ENCODE measurements at regions not wholly inside any gene's neighbourhood (a gene's known extent, or its start where the extent isn't known, plus 50 kb on each side); places are given as distances from the start of the nearest gene placed in this dataset.

DNA sequence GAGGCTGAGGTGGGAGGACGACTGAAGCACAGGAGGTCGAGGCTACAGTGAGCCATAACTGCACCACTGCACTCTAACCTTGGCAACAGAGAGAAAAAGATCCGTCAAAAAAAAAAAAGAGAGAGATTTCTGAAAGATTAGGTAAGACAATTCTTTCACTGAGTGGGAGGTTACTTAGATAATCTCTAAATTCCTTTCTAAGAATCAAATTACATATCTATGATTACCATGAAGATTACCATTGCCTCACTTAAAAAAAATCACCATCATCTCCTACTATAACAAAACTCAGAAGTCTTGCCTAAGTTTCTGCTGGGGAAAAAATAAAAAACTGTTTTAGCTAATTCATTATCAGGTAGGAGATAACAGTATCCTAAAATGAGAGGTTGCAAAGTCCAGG, 366.7 kb downstream of the DUSP6 start:
- DNase-seq = no peak

- DNase-seq = no peak
Measured at GRCh38 chr12:88985011-88985410, 367.3 kb downstream of the DUSP6 start.

DNA sequence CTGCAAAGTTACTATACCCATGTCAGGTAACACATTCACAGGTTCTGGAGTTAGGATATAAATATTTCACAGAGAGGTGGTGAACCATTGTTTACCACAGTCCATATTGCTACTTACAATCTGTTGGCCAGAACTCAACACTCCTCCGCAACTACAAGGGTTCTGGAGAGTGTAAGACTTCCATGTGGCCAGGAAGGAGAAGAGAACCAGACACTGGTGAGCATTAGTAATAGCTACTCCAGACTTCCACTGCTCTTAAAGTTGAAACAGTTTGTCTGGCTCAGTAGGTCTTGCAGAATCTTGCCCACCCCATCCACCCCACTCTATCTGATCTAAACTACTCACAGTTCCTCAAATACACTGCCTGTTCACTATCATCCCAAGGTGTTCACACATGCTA, 369.6 kb downstream of the DUSP6 start:
- DNase-seq = no peak

DNA sequence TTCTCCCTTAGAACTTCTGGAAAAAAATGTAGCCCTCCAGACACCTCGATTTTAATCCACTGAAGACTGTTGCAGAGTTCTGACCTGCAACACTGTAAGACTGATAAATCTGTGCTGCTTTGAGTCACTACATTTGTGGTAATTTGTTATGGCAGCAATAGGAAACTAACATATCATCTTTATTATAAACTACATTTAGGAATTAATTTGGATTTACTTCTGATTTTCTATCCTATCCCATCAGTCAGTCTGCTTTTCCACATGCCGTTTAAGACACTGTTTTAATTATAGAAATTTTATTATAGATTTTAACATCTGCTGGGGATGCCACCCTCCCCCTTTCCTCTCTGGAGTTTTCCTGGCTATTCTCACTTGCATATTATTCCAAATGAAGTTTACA, 375.2 kb downstream of the DUSP6 start:
- DNase-seq = no peak

DNA sequence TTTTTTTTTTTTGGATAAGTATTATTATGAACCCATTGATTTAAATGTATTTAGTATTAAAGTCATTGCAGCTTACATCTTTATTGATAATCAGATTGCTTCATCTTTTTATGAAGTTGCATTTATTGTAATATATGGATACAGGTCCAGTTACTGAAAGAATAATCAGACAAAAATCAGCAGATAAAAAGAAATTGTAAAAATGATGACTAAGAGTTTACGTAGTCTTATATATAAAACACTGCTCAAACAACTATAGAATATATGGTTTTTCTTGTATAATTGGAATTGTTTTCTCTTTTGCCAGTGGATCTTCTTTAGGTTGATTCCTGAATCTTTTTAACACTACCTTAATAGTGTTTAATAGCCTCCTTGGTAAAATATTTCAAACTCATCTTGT, 378.3 kb downstream of the DUSP6 start:
- no peak for DNase-seq

DNA sequence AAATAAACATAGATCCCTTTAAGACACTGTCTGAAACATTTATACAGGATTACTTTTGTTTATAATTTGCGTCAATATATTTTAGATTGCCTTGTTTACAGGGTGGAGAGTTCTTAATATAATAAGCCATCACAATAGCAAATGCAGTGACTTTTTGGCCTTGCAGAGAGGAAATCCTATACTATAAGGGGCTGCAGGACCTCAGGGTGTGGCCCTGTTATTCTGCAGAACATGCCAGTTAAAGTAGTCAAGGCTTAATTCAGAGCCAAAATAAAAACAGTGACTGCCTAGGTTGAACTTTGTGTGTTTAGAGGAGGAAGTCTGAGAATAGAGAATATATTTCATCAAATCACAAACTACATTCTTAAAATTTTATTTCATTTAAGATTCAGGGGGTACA, 381.6 kb downstream of the DUSP6 start:
- no peak for DNase-seq

- DNase-seq = no peak
Measured at GRCh38 chr12:88969127-88969526, 383.2 kb downstream of the DUSP6 start.

DNA sequence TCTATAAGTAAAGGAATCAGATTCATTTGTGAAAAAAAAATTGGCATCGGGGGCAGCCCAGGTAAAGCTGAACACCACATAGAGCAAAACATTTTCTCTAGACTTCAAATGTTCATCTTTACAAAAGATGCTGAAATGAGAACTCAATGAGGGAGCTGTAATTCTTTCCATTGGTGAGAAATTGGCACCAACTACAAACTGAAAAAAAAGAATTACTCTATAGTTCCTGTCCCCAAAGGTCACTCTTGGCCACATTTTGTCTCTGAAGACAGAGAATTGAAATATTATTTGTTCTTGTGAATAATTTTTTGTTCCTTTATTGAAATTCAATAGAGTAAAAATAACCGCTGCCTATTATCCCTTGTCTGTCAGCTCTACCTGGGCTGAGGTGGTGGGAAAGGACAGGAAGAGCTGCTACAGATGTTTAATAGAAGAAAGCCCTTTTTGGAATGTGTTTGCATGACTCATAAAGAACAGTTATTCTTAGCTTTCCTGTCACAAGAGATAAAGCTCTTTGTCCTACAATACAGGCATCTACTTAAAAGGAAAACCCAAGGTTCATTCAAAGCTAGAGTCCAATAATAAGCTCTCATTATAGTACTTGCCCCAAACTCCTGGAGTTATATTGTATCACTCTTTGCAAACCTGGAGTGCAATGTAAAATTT, 380.1 kb upstream of the KITLG start:
- no peak for DNase-seq

GRCh38 chr12:88958946-88959345, 378.7 kb upstream of the KITLG start:
- peak in 1 of 2 experiments; percentile 8 for DNase-seq

- no peak for DNase-seq
Measured at GRCh38 chr12:88958153-88958552, 377.9 kb upstream of the KITLG start.

- DNase-seq = no peak
Measured at GRCh38 chr12:88957358-88957757, 377.1 kb upstream of the KITLG start.

- DNase-seq = no peak
Measured at GRCh38 chr12:88955531-88955930, 375.3 kb upstream of the KITLG start.

DNA sequence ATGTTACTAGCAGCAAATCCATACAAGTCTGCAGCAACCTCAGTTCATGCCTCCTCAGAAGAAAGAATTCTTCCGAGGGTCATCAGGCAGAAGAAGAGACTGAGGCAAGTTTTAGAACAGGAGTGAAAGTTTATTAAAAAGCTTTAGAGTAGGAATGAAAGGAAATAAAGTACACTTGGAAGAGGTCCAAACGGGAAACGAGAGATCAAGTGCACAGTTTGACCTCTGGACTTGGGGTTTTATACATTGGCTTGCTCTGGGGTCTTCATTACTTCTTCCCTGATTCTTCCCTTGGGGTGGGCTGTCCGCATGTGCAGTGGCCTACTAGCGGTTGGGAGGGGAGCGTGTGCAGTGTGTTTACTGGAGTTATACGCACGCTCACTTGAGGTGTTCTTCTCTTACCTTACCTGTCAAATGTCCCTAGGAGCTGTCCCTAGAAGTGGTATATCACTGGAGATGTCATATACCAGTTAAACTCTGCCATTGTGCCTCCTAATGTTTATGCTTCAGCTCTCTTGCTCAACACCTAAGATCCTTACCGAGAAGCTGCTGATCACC, 372.8 kb upstream of the KITLG start:
- no peak for DNase-seq

- no peak for DNase-seq
Measured at GRCh38 chr12:88952562-88952942, 372.3 kb upstream of the KITLG start.

DNA sequence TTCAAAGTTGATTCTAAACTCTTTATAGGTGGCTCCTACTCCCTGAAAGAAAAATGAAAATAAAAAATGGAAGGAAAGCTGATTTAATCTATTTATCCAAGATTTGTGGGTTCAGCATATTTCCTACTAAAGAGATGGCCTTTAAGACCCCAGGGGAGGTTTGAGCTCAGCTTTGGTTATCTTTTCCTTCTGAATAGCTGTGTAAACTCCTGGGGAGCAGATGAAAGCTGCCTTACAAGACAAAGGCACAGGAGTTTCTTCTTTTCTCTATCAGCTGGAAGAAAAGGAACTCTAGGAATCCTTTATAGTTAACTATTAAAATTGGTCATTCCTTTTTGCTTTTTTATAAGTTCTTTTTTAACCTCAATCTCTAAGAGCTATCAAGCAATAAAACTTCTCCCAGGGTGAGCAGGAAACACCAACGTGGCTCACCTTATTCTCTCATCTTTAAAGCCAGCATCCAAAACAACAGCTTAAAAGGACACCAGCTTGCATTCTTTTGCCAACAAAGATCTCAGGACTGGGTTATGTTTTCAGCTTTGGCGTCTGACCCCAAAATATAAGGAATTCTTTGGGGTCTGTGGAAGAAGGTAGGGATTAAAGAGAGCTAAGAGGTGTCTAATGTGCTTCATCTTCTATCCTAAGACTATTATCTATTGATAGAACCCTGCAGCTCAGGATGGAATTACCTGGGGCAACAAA, 371.7 kb upstream of the KITLG start:
- DNase-seq = no peak

DNA sequence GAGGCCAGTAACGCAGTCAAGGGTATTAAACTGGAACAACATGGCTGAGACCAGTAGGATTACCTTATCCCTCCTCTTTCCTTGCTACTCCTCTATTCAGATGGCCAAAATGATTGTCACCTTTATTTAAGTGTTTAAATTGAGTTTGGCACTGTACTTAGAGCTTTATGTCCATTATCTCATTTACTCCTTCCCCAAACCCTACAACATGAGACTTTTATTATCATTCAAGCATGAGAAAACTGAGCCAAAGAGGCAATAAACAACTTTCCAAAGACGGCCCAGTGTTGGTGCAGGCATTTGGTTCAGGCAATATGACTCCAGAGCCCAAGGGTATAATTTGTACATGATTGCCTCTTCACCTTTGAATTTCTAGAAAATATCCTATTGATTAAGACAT, 370.9 kb upstream of the KITLG start:
- no peak for DNase-seq

DNA sequence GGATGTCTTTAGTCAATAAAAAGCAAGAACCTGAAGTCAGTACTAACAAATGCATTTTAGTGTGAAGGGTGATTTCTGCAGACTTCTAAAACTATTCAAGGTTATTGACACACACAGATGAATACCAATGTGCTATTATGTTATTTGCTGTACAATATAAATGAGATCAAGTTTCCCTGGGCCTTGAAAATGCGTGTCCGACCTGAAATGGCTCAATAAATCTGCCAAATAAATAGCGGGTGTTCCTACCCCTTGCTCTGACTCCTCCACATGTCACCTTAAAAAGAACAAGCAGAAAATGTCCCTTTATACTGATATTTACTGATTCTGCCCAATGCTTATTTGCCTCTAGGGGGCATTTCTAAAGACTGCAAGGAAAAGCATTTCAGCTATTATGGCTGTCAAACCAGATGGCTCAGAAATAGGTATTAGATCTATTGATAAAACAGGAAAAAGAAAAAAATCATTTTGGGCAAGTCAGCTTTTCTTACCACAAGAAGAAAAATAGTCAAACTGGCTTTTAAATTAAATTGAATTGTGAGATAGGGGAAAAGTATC, 367.3 kb upstream of the KITLG start:
- no peak for DNase-seq

DNA sequence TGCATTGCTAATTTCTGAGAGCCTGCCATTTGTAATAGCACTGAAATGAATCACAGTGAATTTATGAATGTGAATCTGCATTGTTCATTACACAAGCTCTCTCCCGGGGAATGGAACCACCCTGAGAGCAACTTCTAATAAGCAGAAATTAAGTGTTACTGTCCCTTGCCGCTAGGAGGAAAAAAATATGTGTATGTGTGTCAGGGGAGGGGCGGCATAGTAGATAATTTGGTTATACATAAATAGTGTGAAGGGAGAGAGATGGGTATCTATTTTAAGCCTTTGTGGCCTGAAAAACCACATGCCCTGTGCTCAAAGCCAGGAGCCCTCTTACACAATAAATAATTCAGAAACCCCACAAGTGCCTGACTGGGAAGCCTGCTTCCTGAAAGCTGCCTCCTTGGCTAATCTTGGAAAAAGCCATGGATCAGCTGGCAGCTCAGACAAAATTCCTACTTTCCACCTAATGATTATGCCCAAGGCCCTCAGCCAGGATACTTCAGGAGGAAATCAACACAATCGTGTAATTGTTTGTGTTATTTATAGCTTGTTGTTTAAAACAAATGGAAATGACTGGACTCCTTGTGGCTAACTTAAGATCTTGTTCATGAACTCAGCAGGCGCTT, 366.2 kb upstream of the KITLG start:
- peak in 1 of 2 experiments; percentile 48 for DNase-seq

GRCh38 chr12:88945051-88945732, 364.9 kb upstream of the KITLG start:
- DNase-seq = peak in 1 of 2 experiments; percentile 5

DNA sequence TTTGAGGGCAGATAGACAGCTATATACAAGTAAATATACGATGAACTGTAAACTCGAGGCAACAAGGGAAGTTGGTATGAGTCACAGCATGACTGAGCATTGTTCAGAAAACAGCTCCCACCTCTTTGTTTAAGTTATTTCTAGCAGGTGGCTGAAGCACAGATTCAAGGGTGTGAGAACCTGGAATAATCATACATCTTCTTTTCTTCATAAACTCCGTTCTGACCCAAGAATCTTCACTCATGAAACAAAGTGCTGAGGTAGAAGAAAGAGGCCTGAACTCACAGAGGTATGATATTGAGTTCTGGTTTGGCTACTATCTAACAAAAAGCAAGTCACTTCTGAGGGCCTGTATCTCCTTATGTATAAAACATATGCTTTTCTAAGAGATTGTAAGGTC, 364.1 kb upstream of the KITLG start:
- no peak for DNase-seq

- DNase-seq = no peak
Measured at GRCh38 chr12:88940854-88941253, 360.6 kb upstream of the KITLG start.

GRCh38 chr12:88935856-88936255, 355.6 kb upstream of the KITLG start:
- DNase-seq = no peak

- DNase-seq = no peak
Measured at GRCh38 chr12:88934163-88934747, 354.0 kb upstream of the KITLG start.
